Keratinocyte (primary cell): ENCODE measurements at regions not wholly inside any gene's neighbourhood (a gene's known extent, or its start where the extent isn't known, plus 50 kb on each side); places are given as distances from the start of the nearest gene placed in this dataset.

Experiments used
- DNase-seq: peaks from one replicate; pipeline ENCODE4 v3.0.0-alpha.2; 2011; ENCODE audit warnings: low read depth, missing footprints, low spot score
- FAIRE-seq: peaks from 2 replicates; lab custom pipeline; 2011; peaks lifted over from hg19 to GRCh38; lab: Jason Lieb, UNC
- H2AFZ ChIP-seq: 2 replicates; pipeline ENCODE4 v1.6.0; 2012; ENCODE audit warnings: low read length, control low read depth, inconsistent platforms; ENCODE audit not compliant: control insufficient read depth
- H3K27ac ChIP-seq: 2 replicates; pipeline ENCODE4 v1.5.1; 2011; ENCODE audit warnings: low read length; ENCODE audit not compliant: control insufficient read depth, insufficient read depth
- H3K27me3 ChIP-seq: 3 replicates; pipeline ENCODE4 v1.6.0; 2011; ENCODE audit warnings: low read length; ENCODE audit not compliant: control insufficient read depth, insufficient read depth; ENCODE audit errors: extremely low read depth
- H3K36me3 ChIP-seq, 2 experiments: 2 replicates in 1 of 2; 3 replicates in 1 of 2; pipeline ENCODE4 v1.5.1; 2011; ENCODE audit warnings: low read length in 2 of 2, mild to moderate bottlenecking in 1 of 2; ENCODE audit not compliant: control insufficient read depth in 2 of 2, insufficient read depth in 2 of 2; ENCODE audit errors: extremely low read depth in 1 of 2
- H3K4me1 ChIP-seq: 3 replicates; pipeline ENCODE4 v1.5.1; 2011; ENCODE audit warnings: low read length; ENCODE audit not compliant: control insufficient read depth, insufficient read depth; ENCODE audit errors: extremely low read depth
- H3K4me2 ChIP-seq: 3 replicates; pipeline ENCODE4 v1.6.0; 2011; ENCODE audit warnings: low read depth, low read length; ENCODE audit not compliant: control insufficient read depth, insufficient read depth; ENCODE audit errors: extremely low read depth
- H3K4me3 ChIP-seq, 3 experiments: fragments of 200-600 bp in 1 of 3; sonication (generic) in 1 of 3; 2 replicates in 2 of 3; 3 replicates in 1 of 3; pipeline ENCODE4 v1.5.1; 2011 to 2016; ENCODE audit warnings: low read length in 3 of 3, mild to moderate bottlenecking in 3 of 3, control low read depth in 2 of 3, inconsistent platforms in 1 of 3, low read depth in 1 of 3, mixed read lengths in 1 of 3, mixed run types in 1 of 3, moderate library complexity in 1 of 3; ENCODE audit not compliant: control insufficient read depth in 2 of 3, insufficient read depth in 2 of 3; ENCODE audit errors: extremely low read depth in 1 of 3
- H3K79me2 ChIP-seq: 2 replicates; pipeline ENCODE4 v1.6.0; 2012; ENCODE audit warnings: low read length; ENCODE audit not compliant: control insufficient read depth, insufficient read depth
- H3K9ac ChIP-seq: 3 replicates; pipeline ENCODE4 v1.6.0; 2011; ENCODE audit warnings: low read length; ENCODE audit not compliant: control insufficient read depth, insufficient read depth; ENCODE audit errors: extremely low read depth
- H3K9me1 ChIP-seq: 3 replicates; pipeline ENCODE4 v1.6.0; 2011; ENCODE audit warnings: low read length; ENCODE audit not compliant: control insufficient read depth, insufficient read depth; ENCODE audit errors: extremely low read depth
- H3K9me3 ChIP-seq: 2 replicates; pipeline ENCODE4 v1.5.1; 2012; ENCODE audit warnings: low read depth, low read length; ENCODE audit not compliant: control insufficient read depth
- H4K20me1 ChIP-seq: 3 replicates; pipeline ENCODE4 v1.6.0; 2011; ENCODE audit warnings: low read length; ENCODE audit not compliant: control insufficient read depth, insufficient read depth; ENCODE audit errors: extremely low read depth
- EZH2 ChIP-seq: IDR thresholded peaks from one replicate; pipeline ENCODE4 v1.6.1; 2012; ENCODE audit warnings: inconsistent platforms, mild to moderate bottlenecking, low read length, moderate library complexity
- dilution Hi-C: fragments of 300-500 bp; cut with MboI; formaldehyde crosslinking; loops from one replicate; pipeline ENCODE4 v1.7.0; 2020; ENCODE audit warnings: low sequenced_read_pairs; ENCODE audit not compliant: extremely low pct_ligation_motif_present
- TF ChIP-seq, protein P1 (sequence below), 3 experiments: IDR thresholded peaks in 1 of 3; conservative IDR thresholded peaks in 1 of 3; optimal IDR thresholded peaks in 1 of 3; 2 replicates in 2 of 3; 3 replicates in 1 of 3; pipeline versions ENCODE3 to v1.5.1; 2011; ENCODE audit warnings: low read length in 3 of 3, mild to moderate bottlenecking in 3 of 3, moderate library complexity in 2 of 3, control low read depth in 1 of 3, inconsistent platforms in 1 of 3; ENCODE audit not compliant: insufficient read depth in 2 of 3; ENCODE audit errors: extremely low read depth in 1 of 3

- Histone ChIP-seq H3K4me3 (no peak overlapping the region), H3K9ac (no peak overlapping the region), H3K27me3 (no peaks in the 10 kb centered on the region), H3K4me2 (no peak overlapping the region), H3K4me1 (no peaks in the 10 kb centered on the region), H3K9me1 (no peaks in the 10 kb centered on the region), H4K20me1 (no peaks in the 10 kb centered on the region), H2AFZ (no peak overlapping the region), H3K9me3 (no peaks in the 10 kb centered on the region), H3K79me2 (no peaks in the 10 kb centered on the region), H3K27ac (no peak overlapping the region), H3K36me3 (no peaks in the 10 kb centered on the region)
- no peak for DNase-seq
- dilution Hi-C loops: no loop called here
- TF ChIP-seq EZH2: no peak
- TF ChIP-seq, protein P1, sequence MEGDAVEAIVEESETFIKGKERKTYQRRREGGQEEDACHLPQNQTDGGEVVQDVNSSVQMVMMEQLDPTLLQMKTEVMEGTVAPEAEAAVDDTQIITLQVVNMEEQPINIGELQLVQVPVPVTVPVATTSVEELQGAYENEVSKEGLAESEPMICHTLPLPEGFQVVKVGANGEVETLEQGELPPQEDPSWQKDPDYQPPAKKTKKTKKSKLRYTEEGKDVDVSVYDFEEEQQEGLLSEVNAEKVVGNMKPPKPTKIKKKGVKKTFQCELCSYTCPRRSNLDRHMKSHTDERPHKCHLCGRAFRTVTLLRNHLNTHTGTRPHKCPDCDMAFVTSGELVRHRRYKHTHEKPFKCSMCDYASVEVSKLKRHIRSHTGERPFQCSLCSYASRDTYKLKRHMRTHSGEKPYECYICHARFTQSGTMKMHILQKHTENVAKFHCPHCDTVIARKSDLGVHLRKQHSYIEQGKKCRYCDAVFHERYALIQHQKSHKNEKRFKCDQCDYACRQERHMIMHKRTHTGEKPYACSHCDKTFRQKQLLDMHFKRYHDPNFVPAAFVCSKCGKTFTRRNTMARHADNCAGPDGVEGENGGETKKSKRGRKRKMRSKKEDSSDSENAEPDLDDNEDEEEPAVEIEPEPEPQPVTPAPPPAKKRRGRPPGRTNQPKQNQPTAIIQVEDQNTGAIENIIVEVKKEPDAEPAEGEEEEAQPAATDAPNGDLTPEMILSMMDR (optimal IDR thresholded peaks at IDR 0.05 in 1 of 3, IDR thresholded peaks at IDR 0.05 in 1 of 3, conservative IDR thresholded peaks at IDR 0.05 in 1 of 3; ENCODE audit: extremely low read depth in 1 of 3, insufficient read depth in 2 of 3, low read length in 3 of 3): no peak
- FAIRE-seq: no peak
Observed at GRCh38 chr9:84436386-84437109, 96.0 kb upstream of the SLC28A3 start.

- no peaks in the 10 kb centered on the region for H3K36me3 ChIP-seq
- H2AFZ ChIP-seq: no peak overlapping the region
- H3K27me3 ChIP-seq: no peaks in the 10 kb centered on the region
- DNase-seq: no peak
- H4K20me1 ChIP-seq: no peaks in the 10 kb centered on the region
- H3K4me2 ChIP-seq: no peak overlapping the region
- H3K4me1 ChIP-seq: no peaks in the 10 kb centered on the region
- TF ChIP-seq, protein P1 (optimal IDR thresholded peaks at IDR 0.05 in 1 of 3, IDR thresholded peaks at IDR 0.05 in 1 of 3, conservative IDR thresholded peaks at IDR 0.05 in 1 of 3; ENCODE audit: extremely low read depth in 1 of 3, insufficient read depth in 2 of 3, low read length in 3 of 3): no peak
- TF ChIP-seq EZH2: no peak
- H3K27ac ChIP-seq: no peak overlapping the region
- H3K79me2 ChIP-seq: no peaks in the 10 kb centered on the region
- H3K9me3 ChIP-seq: no peaks in the 10 kb centered on the region
- no peak overlapping the region for H3K4me3 ChIP-seq
- dilution Hi-C loops: no loop called here
- no peak for FAIRE-seq
- H3K9me1 ChIP-seq: no peaks in the 10 kb centered on the region
- no peak overlapping the region for H3K9ac ChIP-seq
Observed at GRCh38 chr9:84438391-84438790, 97.8 kb upstream of the SLC28A3 start.
